Stimulated activated CD8-positive, alpha-beta memory T cell treated with anti-CD3 and anti-CD28 coated beads, Interleukin-12 subunit alpha, Interleukin-12 subunit beta, amount 100 ng/mL, for 1 hour (primary cell): ENCODE measurements at regions not wholly inside any gene's neighbourhood (a gene's known extent, or its start where the extent isn't known, plus 50 kb on each side); places are given as distances from the start of the nearest gene placed in this dataset.
A peak's percentile ranks its signal among the peaks of the same experiment; 100 is the strongest.

Source experiments
- DNase-seq: peaks from one replicate; pipeline ENCODE4 v3.0.0-alpha.2; 2020; ENCODE audit warnings: low read depth

DNA sequence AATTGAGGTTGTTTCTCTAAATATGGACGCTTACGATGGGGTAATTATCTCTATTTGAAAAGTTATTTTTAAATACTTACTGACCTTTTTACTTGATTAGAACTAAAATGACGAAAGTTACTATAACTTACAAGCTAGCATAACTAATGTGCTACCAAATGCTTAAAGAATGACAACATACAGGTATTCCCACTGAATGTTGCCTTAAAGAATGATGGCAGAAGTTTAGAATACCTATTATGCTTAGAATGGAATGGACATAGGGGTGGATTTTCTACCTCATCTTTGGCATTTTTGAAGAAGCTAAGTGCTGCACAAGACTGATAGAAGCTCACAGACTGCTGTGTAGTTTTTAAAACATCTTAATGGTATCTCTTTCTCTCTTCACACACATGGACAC, 284.8 kb downstream of the THBS2 start:
- no peak for DNase-seq

DNA sequence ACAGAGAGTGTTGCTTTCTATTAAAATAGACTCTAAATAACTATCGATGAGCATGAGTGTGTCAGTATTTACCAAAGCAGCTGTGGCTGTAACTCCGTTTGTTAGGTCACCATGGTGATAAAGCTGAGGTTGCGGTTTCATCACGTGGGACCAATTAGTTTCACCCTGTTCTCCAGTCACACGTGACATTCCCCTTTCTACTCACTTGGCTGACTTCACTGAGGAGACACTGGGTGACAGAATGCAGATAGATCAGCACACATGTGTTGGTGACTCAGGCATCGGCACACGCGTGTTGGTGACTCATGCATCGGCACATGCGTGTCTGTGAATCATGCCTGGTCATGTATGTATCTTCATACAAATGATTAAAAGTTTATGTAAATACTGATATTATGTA, 285.4 kb downstream of the THBS2 start:
- DNase-seq, result no peak

DNA sequence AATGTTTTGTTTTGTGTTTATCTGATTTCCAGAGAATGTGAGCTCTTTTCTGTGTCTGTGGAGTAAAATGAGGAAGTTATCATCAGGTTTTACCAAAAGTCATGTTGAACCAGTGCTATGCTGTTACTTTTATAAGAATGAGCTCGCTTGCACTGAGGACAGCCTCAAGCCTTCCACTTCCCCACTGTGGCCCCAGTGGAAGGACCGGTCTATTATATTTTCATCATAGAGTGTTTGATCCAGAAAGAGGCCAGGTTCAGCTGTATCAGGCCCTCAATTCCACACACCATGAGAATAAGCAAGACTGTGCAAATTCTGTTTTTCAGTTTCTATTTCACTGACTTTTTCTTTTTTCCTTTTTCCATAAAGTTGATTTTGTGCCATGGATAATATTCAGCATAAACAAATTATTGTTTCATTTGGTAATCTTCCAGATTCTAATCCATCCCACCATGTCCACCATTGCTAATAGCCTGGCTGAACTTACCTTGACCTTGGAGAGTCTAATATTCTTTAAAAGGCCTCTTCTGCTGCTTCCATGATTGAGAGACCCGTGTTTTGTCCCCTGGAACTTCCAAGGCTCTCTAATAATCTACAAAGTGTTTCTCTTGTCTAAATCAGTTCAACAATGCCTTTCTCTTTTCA, 286.2 kb downstream of the THBS2 start:
- DNase-seq, result no peak

DNA sequence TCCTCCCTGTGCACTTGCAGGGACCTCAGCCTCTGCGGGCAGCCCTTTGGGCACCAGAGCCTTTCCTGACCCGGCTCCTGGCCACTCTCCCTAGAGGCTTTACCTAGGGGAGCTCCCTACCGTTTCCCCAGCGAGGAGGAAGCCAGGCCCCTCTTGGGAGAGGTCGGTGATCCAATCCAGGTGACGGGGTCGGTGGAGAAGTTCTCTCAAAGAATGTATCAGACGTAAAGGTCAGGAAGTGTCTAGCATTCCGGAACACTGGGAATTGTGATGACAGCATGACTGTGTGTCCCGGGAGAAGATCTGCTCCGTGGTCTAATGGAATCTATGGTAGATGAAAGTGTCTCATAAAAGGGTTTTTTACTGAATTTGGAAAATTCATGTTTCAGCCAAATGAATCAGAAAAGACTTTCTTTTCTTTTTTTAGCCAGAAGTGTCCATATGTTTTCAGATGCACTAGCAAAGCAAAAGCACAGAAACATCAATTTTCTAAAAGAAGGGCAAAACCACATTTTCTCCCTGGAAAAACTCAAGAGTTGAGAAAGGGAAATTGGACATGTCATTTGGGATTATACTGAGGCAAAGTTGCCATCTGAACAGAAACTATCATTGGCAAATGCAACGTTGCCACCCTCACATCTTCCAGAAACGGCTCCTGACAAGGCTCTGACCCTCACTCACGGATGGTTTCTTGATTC, 289.4 kb downstream of the THBS2 start:
- no peak for DNase-seq

DNA sequence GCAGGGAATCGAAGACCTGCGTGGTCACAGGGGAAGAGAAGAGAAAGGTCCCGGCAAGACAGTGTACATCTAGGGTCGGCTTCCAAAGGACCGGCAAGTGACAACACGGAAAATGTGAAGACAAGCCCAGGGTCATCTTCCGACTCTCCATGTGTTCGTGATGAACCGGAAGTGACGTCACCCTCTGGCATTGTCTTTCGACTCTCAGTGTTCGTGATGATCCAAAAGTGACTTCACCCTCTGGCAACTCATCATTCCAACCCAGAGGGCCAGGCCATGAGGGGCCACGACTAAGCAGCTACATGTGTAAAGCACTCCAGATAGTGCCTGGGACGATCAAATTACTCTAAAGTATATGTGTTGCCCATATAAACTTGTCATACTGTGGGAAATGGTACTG, 290.8 kb downstream of the THBS2 start:
- no peak for DNase-seq

DNA sequence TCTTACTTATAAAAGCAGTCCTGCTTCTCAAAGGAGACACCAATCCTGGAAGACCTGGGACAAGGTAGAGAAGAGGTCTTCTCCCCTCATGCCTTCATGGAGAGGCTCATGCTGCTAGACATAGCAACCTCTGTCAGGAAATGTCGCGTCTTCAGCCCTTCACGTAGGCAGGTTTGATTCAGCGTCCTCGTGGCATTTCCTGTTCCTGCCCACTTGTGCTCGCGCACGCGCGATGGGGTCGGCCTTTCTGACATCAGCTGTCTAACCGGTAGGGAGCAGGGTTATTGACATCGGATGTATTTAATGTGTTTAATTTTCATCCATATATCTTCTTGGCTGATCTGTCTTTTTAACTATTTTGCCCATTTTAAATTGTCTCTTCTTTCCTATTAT, 292.4 kb downstream of the THBS2 start:
- no peak for DNase-seq

DNA sequence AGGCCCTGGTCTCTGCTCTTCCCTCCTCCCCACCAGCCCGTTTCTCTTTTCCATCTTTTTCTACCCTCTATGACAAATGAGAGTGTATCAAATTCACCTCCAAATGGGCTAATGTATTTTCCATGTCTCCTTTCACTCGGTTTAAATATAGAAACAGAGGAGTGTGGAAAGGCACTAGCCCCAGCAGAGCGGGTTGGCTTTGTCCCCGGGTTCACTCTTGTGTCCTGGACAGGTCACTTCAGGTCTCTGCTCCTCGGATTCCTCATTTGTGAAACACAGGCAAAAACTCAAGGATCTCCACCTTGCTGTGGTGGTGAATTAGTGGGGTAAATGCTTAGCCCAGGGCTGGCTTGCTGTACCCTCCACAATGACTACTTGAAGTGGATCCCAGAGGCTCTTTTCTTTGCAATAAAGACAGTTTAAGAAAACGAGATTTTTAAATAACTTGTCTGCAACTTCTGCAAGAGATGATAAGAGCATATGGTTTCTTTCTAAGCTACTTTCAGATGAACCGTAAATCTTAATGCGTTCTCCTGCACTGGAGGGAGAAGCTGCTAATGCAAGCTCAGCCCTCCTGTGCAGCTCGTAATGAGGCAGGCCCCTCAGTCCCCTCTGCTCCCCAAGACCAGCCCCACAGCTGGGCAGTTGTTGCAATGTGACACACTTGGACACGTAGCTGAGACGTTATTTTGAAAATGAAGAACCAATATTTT, 292.9 kb downstream of the THBS2 start:
- DNase-seq, result no peak

DNA sequence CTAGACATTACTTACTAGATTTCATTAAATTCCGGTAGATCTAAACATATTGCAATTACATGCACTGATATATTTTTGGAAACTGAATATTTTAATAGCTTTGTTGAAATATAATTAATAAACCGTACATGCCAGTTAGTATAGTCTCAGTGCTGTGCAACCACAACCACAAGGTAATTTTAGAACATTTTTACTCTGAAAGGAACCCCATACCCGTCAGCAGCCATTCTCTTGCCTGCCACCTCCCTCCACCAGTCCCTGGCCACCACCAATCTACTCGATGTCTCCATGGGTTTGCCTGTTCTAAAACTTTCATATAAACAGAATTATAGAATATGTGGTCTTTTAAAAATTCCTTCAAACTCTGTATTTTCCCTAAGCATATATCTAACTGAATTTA, 293.9 kb downstream of the THBS2 start:
- no peak for DNase-seq

DNA sequence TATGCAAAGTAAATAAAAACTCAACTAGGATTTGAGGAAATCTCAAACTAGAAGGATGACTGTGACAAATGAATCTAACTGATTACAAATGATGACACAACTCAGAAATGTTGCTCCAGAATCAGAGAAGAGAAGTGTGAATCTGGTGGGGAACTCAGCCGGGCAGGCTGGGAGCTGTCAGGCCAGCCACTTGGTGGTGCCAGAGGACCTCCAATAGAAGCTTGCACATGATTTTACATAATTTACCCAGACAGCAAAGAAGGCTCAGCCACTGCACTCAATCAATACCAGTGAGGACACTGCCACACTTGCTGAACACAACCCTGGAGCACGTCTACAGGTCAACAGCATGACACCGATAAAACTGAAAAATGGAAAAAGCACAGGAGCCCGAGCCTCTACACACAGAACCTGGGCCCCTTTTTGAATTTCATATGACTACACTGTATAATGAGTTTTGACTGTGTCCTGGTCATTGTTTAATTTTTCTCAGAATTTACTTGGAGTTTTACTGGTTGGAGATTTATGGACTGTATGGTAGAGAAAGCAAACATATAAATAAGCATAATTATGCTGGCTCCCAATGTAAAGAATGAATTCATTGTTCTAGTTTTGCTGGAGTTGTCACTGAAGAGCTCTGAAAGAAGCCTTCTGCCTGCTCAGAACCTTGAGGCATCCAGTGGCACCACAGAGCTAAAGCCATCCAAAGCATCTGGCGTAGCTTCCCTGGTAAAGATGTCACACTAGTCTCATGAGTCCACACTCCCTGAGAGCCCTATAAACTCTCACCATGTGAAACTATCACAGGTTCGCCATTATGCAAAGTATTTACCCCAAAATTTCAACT, 296.5 kb downstream of the THBS2 start:
- DNase-seq, result peak; percentile 23

DNA sequence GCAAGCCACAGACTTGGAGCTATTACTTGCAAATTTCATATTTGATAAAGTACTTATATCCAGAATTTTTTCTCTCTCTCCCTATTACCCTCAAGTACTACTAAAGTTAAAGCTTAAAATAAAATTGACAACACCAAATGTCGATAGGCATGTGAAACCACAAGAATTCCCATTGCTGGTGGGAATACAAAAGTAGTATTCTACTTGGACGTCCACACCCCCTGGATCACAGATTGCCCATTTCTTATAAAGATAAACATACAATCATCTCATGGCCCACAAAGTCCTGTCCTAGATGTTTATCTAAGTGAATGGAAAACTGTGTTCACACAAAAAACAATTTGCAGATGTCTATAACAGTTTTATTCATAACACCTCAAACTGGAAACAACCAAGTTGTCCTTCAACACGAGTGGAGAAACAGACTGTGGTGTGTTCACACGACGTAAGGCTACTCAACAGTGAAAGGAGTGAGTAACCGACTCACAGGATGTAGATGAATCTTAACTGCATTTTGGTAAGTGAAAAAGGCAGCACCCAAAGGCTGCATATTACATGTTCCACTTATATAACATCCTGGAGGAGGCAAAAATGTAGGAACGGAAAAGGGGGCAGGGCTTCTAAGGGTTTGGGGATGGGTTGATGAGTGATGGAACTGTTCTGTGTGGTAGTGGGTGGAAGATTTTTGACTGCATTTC, 297.4 kb downstream of the THBS2 start:
- no peak for DNase-seq

DNA sequence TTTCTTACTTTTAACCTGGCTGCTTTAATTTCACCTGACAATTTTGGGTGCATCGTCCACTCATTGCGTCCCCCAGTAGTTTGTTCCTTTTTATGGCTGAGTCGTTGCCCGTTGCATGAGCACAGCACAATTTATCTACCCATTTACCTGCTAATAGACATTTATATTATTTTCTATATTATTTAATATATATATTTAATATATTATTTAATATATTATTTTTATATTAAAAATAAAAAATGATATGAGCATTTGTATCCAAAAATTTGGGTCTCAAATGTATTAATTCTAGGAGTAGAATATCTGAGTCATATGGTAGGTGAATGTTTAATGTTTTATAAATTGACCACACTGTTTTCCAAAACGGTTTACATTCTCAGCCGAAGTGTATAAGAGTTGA, 300.2 kb downstream of the THBS2 start:
- no peak for DNase-seq

DNA sequence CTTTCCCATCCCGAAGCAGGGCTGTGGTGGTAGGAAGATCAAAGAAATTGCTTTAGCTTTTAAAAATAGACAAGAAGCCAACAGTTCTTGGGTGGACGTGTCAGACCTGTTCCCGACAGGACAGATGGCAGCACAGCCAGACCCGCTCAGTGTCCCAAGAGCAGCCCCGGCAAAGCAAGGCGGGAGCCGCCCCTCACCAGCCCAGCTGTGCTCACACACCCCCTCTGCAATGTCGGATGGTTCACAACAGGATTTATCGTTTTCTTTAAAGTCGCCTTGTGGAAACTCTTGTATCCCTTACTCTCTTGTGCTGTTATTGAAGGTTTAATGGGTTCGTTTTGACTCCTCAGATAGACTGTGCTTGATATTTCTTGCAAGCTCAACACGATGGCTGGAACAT, 302.4 kb downstream of the THBS2 start:
- DNase-seq, result no peak

DNA sequence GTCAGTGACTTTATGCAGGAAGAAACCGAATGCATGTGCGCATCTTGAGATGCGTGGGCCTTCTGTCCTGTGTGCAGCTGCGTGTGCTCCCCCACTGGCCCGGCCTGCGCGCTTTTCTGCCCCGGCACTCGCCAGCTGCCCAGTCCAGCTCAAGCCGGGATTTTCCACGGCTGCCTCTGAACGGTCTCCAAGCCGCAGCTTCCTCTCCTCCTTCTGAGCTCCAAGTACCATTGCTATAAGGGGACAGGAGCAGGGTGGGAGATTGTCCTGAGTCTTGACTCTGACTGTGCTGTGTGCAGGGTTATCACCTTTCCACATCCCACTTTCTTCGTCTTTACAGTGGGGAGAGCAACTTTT, 302.8 kb downstream of the THBS2 start:
- DNase-seq, result no peak

DNA sequence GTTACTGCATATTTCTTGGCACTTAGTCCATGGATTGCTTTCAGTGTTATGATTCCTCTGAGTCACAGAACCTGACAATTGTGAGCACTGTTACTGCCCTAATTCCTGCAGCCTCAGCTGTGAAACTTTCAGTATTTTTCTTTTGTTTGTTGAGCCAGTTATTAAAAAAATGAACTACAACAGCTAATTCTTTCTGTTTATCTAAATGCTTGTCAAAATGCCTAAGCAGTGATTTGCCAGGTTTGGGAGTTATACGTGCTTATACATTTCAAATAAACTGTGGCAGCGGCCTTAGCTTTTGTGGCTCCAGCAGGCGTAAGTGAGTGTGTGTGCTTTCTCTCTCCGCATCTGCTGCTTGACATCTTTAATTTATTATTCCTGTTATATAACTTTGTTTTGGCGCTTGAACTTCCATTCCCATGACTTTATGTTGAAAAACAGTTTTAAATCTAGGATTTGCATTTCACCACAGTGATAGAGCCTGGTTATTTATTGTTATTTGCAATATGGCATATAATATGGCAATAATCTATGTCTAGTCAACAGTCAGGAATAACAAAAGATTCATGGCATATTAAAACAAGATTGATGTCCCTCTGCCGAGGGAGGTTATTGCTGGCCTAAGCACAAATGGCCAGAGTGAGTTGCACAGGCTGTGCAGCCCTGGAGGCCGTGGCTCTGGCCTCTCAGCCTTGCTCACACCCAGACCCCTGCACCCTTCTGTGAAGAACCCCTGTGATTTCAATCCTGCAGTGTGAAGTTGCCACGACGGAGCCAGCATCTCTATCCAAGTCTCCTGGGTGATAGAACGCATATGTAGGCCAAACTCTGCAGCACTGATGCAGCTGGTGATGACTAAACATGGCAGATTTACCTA, 303.4 kb downstream of the THBS2 start:
- DNase-seq, result no peak

DNA sequence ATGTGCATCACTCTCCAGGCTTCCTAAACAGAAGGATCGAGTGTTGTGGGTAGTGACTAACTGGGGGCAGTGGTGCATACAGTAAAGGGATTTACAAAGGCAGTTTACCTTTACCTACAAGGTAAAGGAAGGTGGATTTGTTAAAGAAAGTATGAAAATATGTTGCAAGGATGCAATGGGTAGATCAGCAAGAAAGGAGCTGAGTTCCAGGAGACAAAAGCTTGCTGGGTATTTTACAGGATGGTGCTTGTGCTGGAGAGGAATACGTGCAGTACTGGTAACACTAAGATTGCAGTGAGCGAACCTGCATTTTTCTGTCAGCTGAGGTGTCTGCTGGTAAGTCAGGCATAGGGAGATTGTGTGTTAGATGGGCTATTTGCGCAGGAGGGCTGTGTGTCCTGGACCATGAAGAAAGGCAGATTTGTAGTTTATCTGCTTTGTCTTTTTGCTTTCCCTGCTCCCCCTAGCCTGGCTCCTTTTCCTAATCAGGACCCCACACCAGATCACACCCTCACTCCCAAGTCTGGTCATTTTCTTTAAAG, 304.6 kb downstream of the THBS2 start:
- DNase-seq, result no peak

DNA sequence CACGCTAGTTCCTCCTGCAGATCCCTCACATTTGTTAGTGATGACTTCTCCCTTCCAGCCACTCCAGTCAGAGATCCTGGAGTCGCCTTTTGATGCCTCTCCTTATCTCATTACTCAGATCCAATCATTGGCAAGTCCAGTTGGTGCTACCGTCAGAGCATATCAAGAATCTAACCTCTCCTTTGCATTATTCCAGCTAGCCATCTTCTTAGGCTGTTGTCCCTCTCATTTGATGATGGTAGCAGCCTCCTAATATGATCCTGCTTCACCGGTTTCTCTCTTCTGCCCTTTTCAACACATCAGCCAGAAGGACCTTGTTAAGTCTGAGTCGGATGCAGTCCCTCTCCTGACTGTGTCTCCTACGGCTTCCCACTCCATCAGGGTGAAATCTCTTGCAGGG, 305.6 kb downstream of the THBS2 start:
- no peak for DNase-seq

DNA sequence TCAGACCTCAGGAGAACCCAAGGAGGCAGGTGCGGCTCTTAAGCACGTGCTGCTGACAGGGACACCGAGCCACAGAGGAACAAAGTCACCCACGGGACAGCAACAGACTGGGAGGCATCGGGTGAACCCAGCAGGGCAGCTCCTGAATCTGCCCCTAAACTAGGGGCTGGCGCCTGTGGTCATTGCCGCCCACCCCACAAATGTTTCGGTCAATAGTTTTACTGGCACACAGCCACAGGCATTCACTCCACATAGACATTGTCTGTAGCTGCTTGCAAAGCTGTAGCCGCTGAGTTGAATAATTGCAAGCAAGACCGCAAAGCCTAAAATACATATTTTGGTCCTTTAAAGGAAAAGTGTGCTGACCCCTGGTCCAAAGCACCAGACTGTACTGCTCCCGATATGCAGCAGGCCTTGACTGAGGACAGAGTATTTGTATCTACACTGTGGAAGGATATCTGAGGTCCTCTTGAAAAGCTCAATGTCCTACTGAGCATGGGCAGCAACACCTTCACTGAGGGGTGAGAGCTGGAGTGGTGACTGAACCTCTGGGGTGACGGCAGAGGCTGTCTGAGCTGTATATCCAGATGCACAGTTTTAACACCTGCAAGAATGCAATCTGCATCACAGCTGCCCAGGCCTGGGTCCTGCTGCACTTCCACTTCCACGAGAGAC, 310.3 kb downstream of the THBS2 start:
- no peak for DNase-seq

DNA sequence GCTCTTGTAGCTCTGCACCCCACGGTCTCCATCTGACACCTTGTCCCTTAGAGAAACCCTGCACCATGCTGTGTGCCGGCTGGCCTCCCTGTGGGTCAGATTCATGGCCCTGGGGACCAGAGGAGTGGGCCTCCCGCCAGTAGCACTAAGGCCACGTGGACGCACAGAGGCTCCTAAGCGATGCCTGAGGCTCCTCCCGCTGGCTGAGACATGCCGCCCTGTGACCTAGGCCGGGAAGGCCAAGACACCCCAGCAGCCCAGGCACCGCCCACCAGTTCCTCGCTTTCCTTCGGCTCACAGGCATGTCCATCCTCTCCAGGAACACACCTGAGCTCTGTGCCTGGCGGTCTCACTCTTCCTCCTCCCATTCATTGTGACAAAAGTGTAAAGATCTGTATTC, 311.0 kb downstream of the THBS2 start:
- no peak for DNase-seq

DNA sequence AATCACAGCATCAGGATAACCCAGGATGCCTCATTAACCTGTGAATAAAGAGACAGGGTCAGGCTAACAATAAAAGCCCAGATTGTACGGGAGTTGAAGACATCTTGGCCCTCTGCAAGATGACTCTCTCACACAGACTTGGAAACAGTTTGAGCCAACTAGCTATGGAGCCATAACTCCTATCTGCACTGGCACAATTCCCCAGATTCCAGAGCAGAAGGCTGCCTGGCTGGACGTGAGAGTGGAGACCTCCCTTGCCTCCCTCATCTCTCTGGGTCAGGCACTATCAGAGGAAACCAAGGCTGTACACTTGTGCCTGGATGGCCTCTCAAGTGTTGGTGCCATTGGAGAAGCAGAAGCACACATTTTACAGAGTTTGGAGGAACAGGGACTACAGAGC, 312.6 kb downstream of the THBS2 start:
- DNase-seq, result no peak

DNA sequence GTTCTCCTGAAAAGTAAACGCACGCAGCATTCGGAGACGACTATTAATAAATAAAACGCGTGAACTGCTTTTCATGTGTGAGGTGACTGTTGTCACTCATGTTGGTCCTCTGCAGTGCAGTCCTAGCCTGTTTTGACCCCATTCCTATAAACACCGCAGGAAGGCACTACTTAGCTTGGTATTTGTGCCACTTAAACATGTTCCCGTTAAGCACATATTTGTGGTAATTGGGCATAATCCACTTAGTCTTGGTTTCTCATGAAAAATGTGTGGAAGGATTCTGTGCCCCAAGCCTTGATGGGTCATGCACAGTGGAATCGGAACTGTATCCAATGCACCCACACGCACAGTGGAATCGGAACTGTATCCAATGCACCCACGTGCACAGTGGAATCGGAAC, 313.9 kb downstream of the THBS2 start:
- DNase-seq, result no peak
